GM19239 (cell line): ENCODE measurements at regions not wholly inside any gene's neighbourhood (a gene's known extent, or its start where the extent isn't known, plus 50 kb on each side); places are given as distances from the start of the nearest gene placed in this dataset.

ENCODE experiments used
- DNase-seq: peaks from one replicate; pipeline ENCODE4 v3.0.0; 2011; ENCODE audit warnings: low spot score; ENCODE audit not compliant: insufficient read length
- FAIRE-seq: peaks from 2 replicates; lab custom pipeline; 2011; peaks lifted over from hg19 to GRCh38; lab: Jason Lieb, UNC

- DNase-seq (no peak), FAIRE-seq (no peak)
Observed at GRCh38 chr5:2015124-2015848, 132.6 kb upstream of the IRX4 start.

GRCh38 chr5:2014058-2014610 is 131.4 kb upstream of the IRX4 start:
- FAIRE-seq (no peak), DNase-seq (no peak)

- no peak for FAIRE-seq
- DNase-seq: no peak
Observed at GRCh38 chr5:2013301-2014057, 130.8 kb upstream of the IRX4 start.

GRCh38 chr5:2012885-2013284 is 130.2 kb upstream of the IRX4 start:
- FAIRE-seq (no peak), DNase-seq (no peak)

GRCh38 chr5:2011481-2012411 is 129.0 kb upstream of the IRX4 start:
- FAIRE-seq (no peak), DNase-seq (no peak)

- no peak for DNase-seq
- FAIRE-seq: no peak
Observed at GRCh38 chr5:2010940-2011339, 128.2 kb upstream of the IRX4 start.

GRCh38 chr5:2009986-2010914 is 127.5 kb upstream of the IRX4 start:
- FAIRE-seq: no peak
- no peak for DNase-seq

- FAIRE-seq: no peak
- DNase-seq: no peak
Observed at GRCh38 chr5:2008851-2009629, 126.3 kb upstream of the IRX4 start.

- DNase-seq (no peak), FAIRE-seq (no peak)
Observed at GRCh38 chr5:2007878-2008501, 125.3 kb upstream of the IRX4 start.

- no peak for FAIRE-seq
- no peak for DNase-seq
Observed at GRCh38 chr5:2007496-2007877, 124.8 kb upstream of the IRX4 start.

- FAIRE-seq: no peak
- DNase-seq: no peak
Observed at GRCh38 chr5:2006971-2007291, 124.2 kb upstream of the IRX4 start.

- DNase-seq (no peak), FAIRE-seq (no peak)
Observed at GRCh38 chr5:2006193-2006970, 123.7 kb upstream of the IRX4 start.

- FAIRE-seq (no peak), DNase-seq (no peak)
Observed at GRCh38 chr5:2005101-2006041, 122.6 kb upstream of the IRX4 start.

GRCh38 chr5:2003690-2004365 is 121.1 kb upstream of the IRX4 start:
- no peak for FAIRE-seq

GRCh38 chr5:2003206-2003605 is 120.5 kb upstream of the IRX4 start:
- FAIRE-seq: no peak

More at GRCh38 chr5:2003690-2004365, 121.1 kb upstream of the IRX4 start:
- no peak for DNase-seq

GRCh38 chr5:2001300-2001699 is 118.6 kb upstream of the IRX4 start:
- no peak for DNase-seq
- FAIRE-seq: no peak

More at GRCh38 chr5:2003206-2003605, 120.5 kb upstream of the IRX4 start:
- DNase-seq: no peak
